Activated CD8-positive, alpha-beta memory T cell treated with anti-CD3 and anti-CD28 coated beads, Interleukin-2, amount 10 ng/mL, durations not matched to agents 7 days and 5 days (primary cell): ENCODE measurements at regions not wholly inside any gene's neighbourhood (a gene's known extent, or its start where the extent isn't known, plus 50 kb on each side); places are given as distances from the start of the nearest gene placed in this dataset.

Experiments
- ATAC-seq: fragments of 150-1000 bp; cut with Tn5 transposase; one replicate; pipeline ENCODE4 v1.10.0; 2021; ENCODE audit warnings: moderate library complexity
- CTCF ChIA-PET: fragments of 350-600 bp; sonication (Branson Sonifier 250); formaldehyde crosslinking; loops from one replicate; lab custom pipeline; 2021; ENCODE audit warnings: antibody characterized with exemption; lab: Charles Lee
- DNase-seq: peaks from one replicate; pipeline ENCODE4 v3.0.0-alpha.2; 2020
- H3K27ac Mint-ChIP-seq: one replicate; pipeline ENCODE4 v1.8.0; 2021; ENCODE audit warnings: mild to moderate bottlenecking, mixed read lengths
- H3K27me3 Mint-ChIP-seq: one replicate; pipeline ENCODE4 v1.8.0; 2021; ENCODE audit warnings: mixed read lengths
- H3K36me3 Mint-ChIP-seq: one replicate; pipeline ENCODE4 v1.8.0; 2021; ENCODE audit warnings: mild to moderate bottlenecking, mixed read lengths
- H3K4me1 Mint-ChIP-seq: one replicate; pipeline ENCODE4 v1.8.0; 2021; ENCODE audit warnings: mixed read lengths
- H3K4me3 Mint-ChIP-seq: one replicate; pipeline ENCODE4 v1.8.0; 2021; ENCODE audit warnings: mild to moderate bottlenecking, moderate library complexity, mixed read lengths
- H3K9me3 Mint-ChIP-seq: one replicate; pipeline ENCODE4 v1.8.0; 2022; ENCODE audit warnings: low read depth, mixed read lengths

DNA sequence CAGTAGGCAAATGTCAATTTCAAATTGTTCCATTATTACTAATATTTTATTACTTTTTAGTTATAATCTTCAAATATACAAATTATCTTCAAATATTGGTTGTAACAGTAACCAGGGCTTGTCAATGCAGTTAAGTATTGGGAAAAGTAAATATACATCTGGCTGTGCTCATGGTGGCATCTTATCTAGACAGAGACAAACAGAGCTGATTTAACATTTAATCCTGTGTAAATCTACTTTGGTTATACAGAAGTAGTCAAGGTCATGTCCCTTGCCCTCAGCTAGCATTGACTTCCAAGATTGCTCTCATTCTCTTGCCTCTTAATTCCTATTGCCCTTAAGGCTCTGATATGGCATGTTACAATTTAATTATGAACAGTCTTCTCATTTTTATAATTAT is 98.4 kb upstream of the KLHL1 start:
- Mint-ChIP-seq H3K27ac (no peak overlapping the region), H3K36me3 (no peaks in the 10 kb centered on the region), H3K4me3 (no peak overlapping the region), H3K4me1 (no peaks in the 10 kb centered on the region), H3K9me3 (peaks cover 8% of the 10 kb centered on the region), H3K27me3 (no peaks in the 10 kb centered on the region)
- ATAC-seq (no peak), DNase-seq (no peak)
- CTCF ChIA-PET, result no interaction called here

DNA sequence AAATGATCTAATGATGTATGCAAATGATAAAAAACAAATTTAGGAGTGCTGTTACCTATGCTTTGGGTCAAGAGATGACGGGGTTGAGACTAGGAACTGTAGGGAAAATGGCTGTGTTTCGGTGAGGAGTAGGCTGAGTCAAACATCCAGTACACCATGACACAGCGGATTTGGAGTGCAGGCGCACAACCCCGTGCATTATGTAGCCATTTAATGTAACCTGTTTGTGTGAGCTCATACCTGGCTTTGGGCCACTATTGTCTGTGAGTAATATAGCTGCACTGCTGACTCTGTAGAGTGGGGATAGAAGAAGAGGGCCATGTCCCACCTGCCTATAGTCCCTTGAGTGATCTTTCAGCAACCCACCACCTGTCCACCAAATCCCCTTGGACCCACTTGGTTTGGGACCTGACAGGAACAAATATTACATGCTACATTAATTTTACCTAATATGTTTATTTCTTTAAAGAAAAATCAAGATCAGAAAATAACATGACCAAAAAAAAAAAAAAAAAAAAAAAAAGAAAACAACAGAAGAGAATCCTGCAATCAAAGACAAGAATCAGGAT is 95.5 kb upstream of the KLHL1 start:
- Mint-ChIP-seq H3K27ac (no peak overlapping the region), H3K9me3 (peaks cover 8% of the 10 kb centered on the region), H3K27me3 (no peaks in the 10 kb centered on the region), H3K36me3 (no peaks in the 10 kb centered on the region), H3K4me3 (no peak overlapping the region), H3K4me1 (no peaks in the 10 kb centered on the region)
- ATAC-seq, result no peak
- DNase-seq, result no peak
- CTCF ChIA-PET, result no interaction called here

DNA sequence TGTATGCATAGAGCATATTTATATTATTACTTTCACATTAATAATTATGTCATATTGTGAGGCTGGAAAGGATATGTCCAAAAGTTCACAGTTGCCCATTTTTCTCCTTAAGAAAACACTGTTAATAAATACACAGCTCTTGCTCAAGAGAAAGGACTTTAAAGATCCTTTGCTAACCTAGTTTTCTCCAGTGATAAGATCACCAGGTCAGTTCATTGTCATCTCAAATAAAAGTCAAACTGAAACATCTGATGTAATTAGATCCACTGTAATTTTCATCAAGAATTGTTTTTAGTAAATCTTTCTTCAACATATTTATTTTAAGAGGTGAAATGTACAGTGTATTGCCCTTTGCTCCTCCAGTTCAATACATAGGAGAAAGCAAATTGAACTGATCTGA is 82.8 kb upstream of the KLHL1 start:
- Mint-ChIP-seq H3K36me3 (no peaks in the 10 kb centered on the region), H3K4me1 (no peaks in the 10 kb centered on the region), H3K9me3 (peaks cover 5% of the 10 kb centered on the region), H3K27ac (no peak overlapping the region), H3K4me3 (no peak overlapping the region), H3K27me3 (no peaks in the 10 kb centered on the region)
- no peak for ATAC-seq
- CTCF ChIA-PET, result no interaction called here
- no peak for DNase-seq

DNA sequence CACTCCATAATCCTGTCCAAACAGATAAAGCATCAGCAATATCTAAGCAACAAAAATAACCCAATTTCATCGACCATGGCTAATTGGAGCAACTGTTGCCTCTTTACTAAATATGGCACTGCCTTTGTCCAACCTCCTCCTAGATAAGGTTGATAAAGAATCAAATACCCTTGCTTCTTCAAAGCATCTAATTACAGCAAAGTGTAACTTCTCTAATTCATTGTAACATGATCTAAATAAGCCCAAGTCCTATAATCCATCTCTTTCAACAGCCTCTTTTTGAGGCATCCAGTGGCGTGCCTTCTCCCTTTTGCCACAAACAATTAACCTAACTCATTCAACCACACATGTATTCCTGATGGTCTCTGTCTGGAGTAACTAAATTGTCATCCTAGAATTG is 81.7 kb upstream of the KLHL1 start:
- Mint-ChIP-seq H3K9me3 (peaks cover 5% of the 10 kb centered on the region), H3K27me3 (no peaks in the 10 kb centered on the region), H3K36me3 (no peaks in the 10 kb centered on the region), H3K27ac (no peak overlapping the region), H3K4me3 (no peak overlapping the region), H3K4me1 (no peaks in the 10 kb centered on the region)
- DNase-seq (no peak), ATAC-seq (no peak)
- CTCF ChIA-PET, result no interaction called here

DNA sequence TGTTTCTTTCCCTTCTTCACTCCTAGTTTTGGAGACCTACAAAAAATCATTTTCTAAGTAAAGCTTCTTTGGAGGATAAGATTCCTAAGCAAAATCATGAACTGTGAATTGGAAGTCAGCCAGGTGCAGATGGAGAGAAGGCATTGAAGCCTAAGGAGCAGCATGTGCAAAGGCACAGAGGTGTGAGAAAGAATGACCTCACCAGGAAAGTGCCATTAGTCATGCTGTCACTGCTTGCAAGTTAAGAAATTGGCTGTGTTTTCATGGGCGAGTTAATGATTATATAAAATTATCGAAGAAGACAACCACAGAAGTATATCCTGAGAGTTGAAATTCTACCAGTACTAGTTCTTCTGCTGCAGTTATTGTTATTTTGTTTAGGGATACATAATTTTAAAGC is 80.3 kb upstream of the KLHL1 start:
- Mint-ChIP-seq H3K36me3 (no peaks in the 10 kb centered on the region), H3K9me3 (peaks cover 5% of the 10 kb centered on the region), H3K27me3 (no peaks in the 10 kb centered on the region), H3K4me1 (no peaks in the 10 kb centered on the region), H3K27ac (no peak overlapping the region), H3K4me3 (no peak overlapping the region)
- DNase-seq (no peak), ATAC-seq (no peak)
- CTCF ChIA-PET, result no interaction called here

DNA sequence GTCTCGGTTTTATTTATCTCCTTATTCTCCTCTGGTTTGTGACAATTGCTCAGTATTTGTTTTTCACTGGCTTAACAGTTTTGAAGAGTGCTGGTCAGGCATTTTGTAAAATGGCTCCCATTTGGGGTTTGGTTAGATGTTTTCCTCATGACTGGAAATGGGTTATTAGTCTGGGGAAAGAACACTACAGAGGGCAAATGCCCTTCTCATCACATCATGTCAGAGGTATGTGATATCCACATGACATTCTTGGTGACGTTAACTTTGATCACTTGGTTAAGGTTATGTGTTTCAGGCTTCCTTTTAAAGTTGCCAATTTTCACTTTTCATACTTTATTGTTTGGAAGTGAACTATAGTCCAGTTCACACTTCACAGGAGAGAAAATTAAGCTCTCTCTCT is 74.8 kb upstream of the KLHL1 start:
- Mint-ChIP-seq H3K9me3 (peaks cover 2% of the 10 kb centered on the region), H3K27me3 (no peaks in the 10 kb centered on the region), H3K4me1 (no peaks in the 10 kb centered on the region), H3K27ac (no peak overlapping the region), H3K4me3 (no peak overlapping the region), H3K36me3 (no peaks in the 10 kb centered on the region)
- no peak for DNase-seq
- CTCF ChIA-PET, result no interaction called here
- no peak for ATAC-seq
